ENCODE measurements at regions not wholly inside any gene's neighbourhood (a gene's known extent, or its start where the extent isn't known, plus 50 kb on each side); places are given as distances from the start of the nearest gene placed in this dataset.

DNA sequence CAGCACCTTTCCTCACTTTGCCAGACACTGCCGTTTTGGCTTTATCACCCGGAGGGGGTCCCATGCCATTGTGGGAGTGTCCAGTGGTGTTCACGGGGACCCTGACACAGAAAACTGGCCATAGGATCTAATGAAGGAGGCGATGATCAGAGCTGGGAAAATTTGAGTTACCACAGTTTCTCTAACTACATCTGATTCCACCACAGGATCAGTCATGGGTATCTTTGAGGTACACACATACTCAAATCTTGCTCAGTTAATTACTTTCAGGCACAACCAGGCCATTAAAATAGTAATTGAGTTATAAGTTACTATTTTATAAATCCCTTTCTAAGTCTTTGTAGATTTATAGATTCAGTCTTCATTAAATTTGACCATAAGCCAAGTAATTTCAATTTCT, 215.1 kb downstream of the PRL start:
- TF ChIP-seq, protein P1, sequence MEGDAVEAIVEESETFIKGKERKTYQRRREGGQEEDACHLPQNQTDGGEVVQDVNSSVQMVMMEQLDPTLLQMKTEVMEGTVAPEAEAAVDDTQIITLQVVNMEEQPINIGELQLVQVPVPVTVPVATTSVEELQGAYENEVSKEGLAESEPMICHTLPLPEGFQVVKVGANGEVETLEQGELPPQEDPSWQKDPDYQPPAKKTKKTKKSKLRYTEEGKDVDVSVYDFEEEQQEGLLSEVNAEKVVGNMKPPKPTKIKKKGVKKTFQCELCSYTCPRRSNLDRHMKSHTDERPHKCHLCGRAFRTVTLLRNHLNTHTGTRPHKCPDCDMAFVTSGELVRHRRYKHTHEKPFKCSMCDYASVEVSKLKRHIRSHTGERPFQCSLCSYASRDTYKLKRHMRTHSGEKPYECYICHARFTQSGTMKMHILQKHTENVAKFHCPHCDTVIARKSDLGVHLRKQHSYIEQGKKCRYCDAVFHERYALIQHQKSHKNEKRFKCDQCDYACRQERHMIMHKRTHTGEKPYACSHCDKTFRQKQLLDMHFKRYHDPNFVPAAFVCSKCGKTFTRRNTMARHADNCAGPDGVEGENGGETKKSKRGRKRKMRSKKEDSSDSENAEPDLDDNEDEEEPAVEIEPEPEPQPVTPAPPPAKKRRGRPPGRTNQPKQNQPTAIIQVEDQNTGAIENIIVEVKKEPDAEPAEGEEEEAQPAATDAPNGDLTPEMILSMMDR (conservative IDR thresholded peaks at IDR 0.05; ENCODE audit: low read length) = no peak
- no peak for TF ChIP-seq EZH2phosphoT487 (IDR thresholded peaks at IDR 0.05; ENCODE audit: borderline replicate concordance)

Measured in Loucy (cell line).